Trophoblast cell (in vitro differentiated cells and primary cell): ENCODE measurements at regions not wholly inside any gene's neighbourhood (a gene's known extent, or its start where the extent isn't known, plus 50 kb on each side); places are given as distances from the start of the nearest gene placed in this dataset.

Experiments used
- DNase-seq, 2 donors: peaks; one replicate each; pipeline ENCODE4 v3.0.0-alpha.2; 2016
- H2AFZ ChIP-seq: 2 replicates; pipeline ENCODE4 v1.6.1; 2013; ENCODE audit warnings: low read length, moderate library complexity, mild to moderate bottlenecking; ENCODE audit not compliant: insufficient read depth, poor library complexity
- H2AK5ac ChIP-seq: 2 replicates; pipeline ENCODE4 v1.6.1; 2013; ENCODE audit warnings: mild to moderate bottlenecking, low read length
- H2BK120ac ChIP-seq: 2 replicates; pipeline ENCODE4 v1.6.1; 2013; ENCODE audit warnings: low read length, mild to moderate bottlenecking, moderate library complexity; ENCODE audit not compliant: insufficient read depth, poor library complexity
- H2BK12ac ChIP-seq: 2 replicates; pipeline ENCODE4 v1.6.1; 2013; ENCODE audit warnings: mild to moderate bottlenecking, low read length, moderate library complexity
- H2BK5ac ChIP-seq: 2 replicates; pipeline ENCODE4 v1.6.1; 2013; ENCODE audit warnings: low read length, low read depth, moderate library complexity, mild to moderate bottlenecking; ENCODE audit not compliant: poor library complexity
- H3K14ac ChIP-seq: 2 replicates; pipeline ENCODE4 v1.6.1; 2013; ENCODE audit warnings: mild to moderate bottlenecking, low read length
- H3K18ac ChIP-seq: 2 replicates; pipeline ENCODE4 v1.6.1; 2013; ENCODE audit warnings: mild to moderate bottlenecking, low read length
- H3K23ac ChIP-seq: 2 replicates; pipeline ENCODE4 v1.6.1; 2013; ENCODE audit warnings: low read length
- H3K27ac ChIP-seq: 2 replicates; pipeline ENCODE4 v1.5.1; 2013; ENCODE audit warnings: low read depth, mild to moderate bottlenecking, inconsistent platforms, low read length, moderate library complexity
- H3K27me3 ChIP-seq: 2 replicates; pipeline ENCODE4 v1.6.1; 2013; ENCODE audit warnings: inconsistent platforms, mild to moderate bottlenecking, low read length, moderate library complexity; ENCODE audit not compliant: insufficient read depth
- H3K36me3 ChIP-seq, 2 experiments: 1 replicate in 1 of 2; 2 replicates in 1 of 2; pipeline ENCODE4 v1.6.1; 2013; ENCODE audit warnings: low read length in 2 of 2, mild to moderate bottlenecking in 2 of 2, moderate library complexity in 1 of 2; ENCODE audit not compliant: insufficient read depth in 2 of 2, control insufficient read depth in 1 of 2
- H3K4ac ChIP-seq: 2 replicates; pipeline ENCODE4 v1.6.1; 2013; ENCODE audit warnings: low read depth, mild to moderate bottlenecking, low read length, moderate library complexity
- H3K4me1 ChIP-seq, 2 experiments: 1 replicate in 1 of 2; 2 replicates in 1 of 2; pipeline ENCODE4 v1.6.1; 2013; ENCODE audit warnings: low read length in 2 of 2, mild to moderate bottlenecking in 2 of 2, moderate library complexity in 1 of 2; ENCODE audit not compliant: insufficient read depth in 2 of 2, control insufficient read depth in 1 of 2
- H3K4me2 ChIP-seq: 2 replicates; pipeline ENCODE4 v1.6.1; 2013; ENCODE audit warnings: inconsistent platforms, mild to moderate bottlenecking, low read length, moderate library complexity
- H3K4me3 ChIP-seq: 2 replicates; pipeline ENCODE4 v1.5.1; 2013; ENCODE audit warnings: mild to moderate bottlenecking, low read depth, low read length, inconsistent platforms
- H3K79me1 ChIP-seq: one replicate; pipeline ENCODE4 v1.6.1; 2013; ENCODE audit warnings: low read length
- H3K79me2 ChIP-seq: 2 replicates; pipeline ENCODE4 v1.6.1; 2013; ENCODE audit warnings: low read length, mild to moderate bottlenecking; ENCODE audit not compliant: control insufficient read depth, insufficient read depth, poor library complexity
- H3K9ac ChIP-seq: 2 replicates; pipeline ENCODE4 v1.6.1; 2013; ENCODE audit warnings: mild to moderate bottlenecking, low read length
- H3K9me3 ChIP-seq: 2 replicates; pipeline ENCODE4 v1.6.1; 2013; ENCODE audit warnings: low read depth, mild to moderate bottlenecking, control low read depth, inconsistent platforms, low read length; ENCODE audit not compliant: insufficient read depth
- H4K12ac ChIP-seq: 2 replicates; pipeline ENCODE4 v1.6.1; 2013; ENCODE audit warnings: low read depth, mild to moderate bottlenecking, low read length, moderate library complexity
- H4K8ac ChIP-seq: 2 replicates; pipeline ENCODE4 v1.6.1; 2013; ENCODE audit warnings: low read depth, mild to moderate bottlenecking, low read length, moderate library complexity
- H4K91ac ChIP-seq: one replicate; pipeline ENCODE4 v1.6.1; 2013; ENCODE audit warnings: low read depth, mild to moderate bottlenecking, low read length, moderate library complexity
- WGBS: extraction: QIAGEN DNeasy Blood & Tissue Kit; methylation state at CpG from one replicate; pipeline ENCODE4 v1.1.7; 2013; ENCODE audit warnings: missing lambda C conversion rate; ENCODE audit not compliant: insufficient read length, insufficient coverage; ENCODE audit errors: extremely low coverage; 5-methylcytosine and 5-hydroxymethylcytosine counted together

GRCh38 chr9:25864509-25864908, 186.3 kb upstream of the TUSC1 start:
- Histone ChIP-seq H2BK120ac (no peak overlapping the region), H3K27me3 (no peaks in the 10 kb centered on the region), H3K4me1 (no peaks in the 10 kb centered on the region), H2AK5ac (no peak overlapping the region), H2BK12ac (no peak overlapping the region), H3K4ac (no peak overlapping the region), H3K36me3 (no peaks in the 10 kb centered on the region), H3K9me3 (no peaks in the 10 kb centered on the region), H3K9ac (no peak overlapping the region), H4K12ac (no peak overlapping the region), H3K27ac (no peak overlapping the region), H3K79me1 (no peaks in the 10 kb centered on the region), H4K91ac (no peak overlapping the region), H3K79me2 (no peaks in the 10 kb centered on the region), H3K14ac (no peak overlapping the region), H3K18ac (no peak overlapping the region), H2AFZ (no peak overlapping the region), H4K8ac (no peak overlapping the region), H2BK5ac (no peak overlapping the region), H3K23ac (no peak overlapping the region), H3K4me3 (no peak overlapping the region), H3K4me2 (no peak overlapping the region)
- no peak for DNase-seq
- WGBS = no CpG with 5 or more reads among the region's 1 CpG

- no peak overlapping the region for H2BK120ac ChIP-seq
- no peaks in the 10 kb centered on the region for H3K27me3 ChIP-seq
- H3K14ac ChIP-seq = no peak overlapping the region
- no peak overlapping the region for H2AFZ ChIP-seq
- H2BK5ac ChIP-seq = no peak overlapping the region
- no peak overlapping the region for H4K91ac ChIP-seq
- H3K27ac ChIP-seq = no peak overlapping the region
- H3K36me3 ChIP-seq = no peaks in the 10 kb centered on the region
- DNase-seq = no peak
- no peak overlapping the region for H3K23ac ChIP-seq
- no peak overlapping the region for H3K4me3 ChIP-seq
- H3K4ac ChIP-seq = no peak overlapping the region
- H2BK12ac ChIP-seq = no peak overlapping the region
- no peak overlapping the region for H4K8ac ChIP-seq
- H3K4me1 ChIP-seq = no peaks in the 10 kb centered on the region
- no peak overlapping the region for H2AK5ac ChIP-seq
- no peak overlapping the region for H3K9ac ChIP-seq
- no peaks in the 10 kb centered on the region for H3K79me2 ChIP-seq
- WGBS = no CpG with 5 or more reads among the region's 2 CpGs
- H4K12ac ChIP-seq = no peak overlapping the region
- no peak overlapping the region for H3K4me2 ChIP-seq
- H3K9me3 ChIP-seq = no peaks in the 10 kb centered on the region
- no peaks in the 10 kb centered on the region for H3K79me1 ChIP-seq
- no peak overlapping the region for H3K18ac ChIP-seq
Measured at GRCh38 chr9:25861421-25861820, 183.2 kb upstream of the TUSC1 start.

- WGBS = no CpG with 5 or more reads among the region's 1 CpG
- H4K12ac ChIP-seq = no peak overlapping the region
- H4K8ac ChIP-seq = no peak overlapping the region
- no peak overlapping the region for H3K4ac ChIP-seq
- no peak overlapping the region for H2BK12ac ChIP-seq
- no peak overlapping the region for H3K9ac ChIP-seq
- no peak overlapping the region for H3K23ac ChIP-seq
- no peak overlapping the region for H3K18ac ChIP-seq
- no peaks in the 10 kb centered on the region for H3K79me1 ChIP-seq
- peaks cover 1% of the 10 kb centered on the region for H3K9me3 ChIP-seq
- no peak for DNase-seq
- no peak overlapping the region for H3K27ac ChIP-seq
- no peak overlapping the region for H3K14ac ChIP-seq
- no peak overlapping the region for H2BK5ac ChIP-seq
- H3K4me2 ChIP-seq = no peak overlapping the region
- no peaks in the 10 kb centered on the region for H3K4me1 ChIP-seq
- H3K36me3 ChIP-seq = no peaks in the 10 kb centered on the region
- H3K4me3 ChIP-seq = no peak overlapping the region
- H3K27me3 ChIP-seq = no peaks in the 10 kb centered on the region
- no peak overlapping the region for H4K91ac ChIP-seq
- no peak overlapping the region for H2BK120ac ChIP-seq
- H2AFZ ChIP-seq = no peak overlapping the region
- H2AK5ac ChIP-seq = no peak overlapping the region
- no peaks in the 10 kb centered on the region for H3K79me2 ChIP-seq
Measured at GRCh38 chr9:25857147-25857546, 178.9 kb upstream of the TUSC1 start.

- H3K4me1 ChIP-seq = no peaks in the 10 kb centered on the region
- H3K4me3 ChIP-seq = no peak overlapping the region
- H4K8ac ChIP-seq = no peak overlapping the region
- no peak overlapping the region for H4K91ac ChIP-seq
- no peaks in the 10 kb centered on the region for H3K79me2 ChIP-seq
- no peaks in the 10 kb centered on the region for H3K27me3 ChIP-seq
- no peak overlapping the region for H3K4ac ChIP-seq
- H3K23ac ChIP-seq = no peak overlapping the region
- no peak overlapping the region for H2BK120ac ChIP-seq
- no peaks in the 10 kb centered on the region for H3K79me1 ChIP-seq
- no peaks in the 10 kb centered on the region for H3K36me3 ChIP-seq
- no peak overlapping the region for H3K4me2 ChIP-seq
- H2AFZ ChIP-seq = no peak overlapping the region
- H3K14ac ChIP-seq = no peak overlapping the region
- no peak overlapping the region for H3K18ac ChIP-seq
- no peak overlapping the region for H2AK5ac ChIP-seq
- H3K9ac ChIP-seq = no peak overlapping the region
- H4K12ac ChIP-seq = no peak overlapping the region
- H2BK5ac ChIP-seq = no peak overlapping the region
- H3K27ac ChIP-seq = no peak overlapping the region
- WGBS = 100% methylated on average over 1 of the region's 2 CpGs
- no peak overlapping the region for H2BK12ac ChIP-seq
- no peak for DNase-seq
- peaks cover 1% of the 10 kb centered on the region for H3K9me3 ChIP-seq
Measured at GRCh38 chr9:25850803-25851202, 172.6 kb upstream of the TUSC1 start.
